Gastroesophageal sphincter (tissue), 3 donors: ENCODE measurements at regions not wholly inside any gene's neighbourhood (a gene's known extent, or its start where the extent isn't known, plus 50 kb on each side); places are given as distances from the start of the nearest gene placed in this dataset.

Experiments
- EP300 ChIP-seq: sonication (generic); formaldehyde crosslinking; IDR thresholded peaks from one replicate; pipeline ENCODE4 v1.6.1; 2017; ENCODE audit warnings: antibody characterized with exemption, mild to moderate bottlenecking
- POLR2A ChIP-seq, 2 donors: fragments of 450-650 bp; IDR thresholded peaks; one replicate each; pipeline ENCODE4 v1.6.1; 2017; ENCODE audit warnings: antibody characterized with exemption in 2 of 2, mild to moderate bottlenecking in 2 of 2, moderate library complexity in 1 of 2
- POLR2AphosphoS5 ChIP-seq: sonication (generic); formaldehyde crosslinking; IDR thresholded peaks from one replicate; pipeline ENCODE4 v1.6.1; 2017; ENCODE audit warnings: antibody characterized with exemption
- TF ChIP-seq, protein P1 (sequence below), 4 experiments: fragments of 200-600 bp in 2 of 4; fragments of 450-650 bp in 2 of 4; sonication (generic) in 1 of 4; IDR thresholded peaks; one replicate each; pipeline ENCODE4 v1.5.1; 2017 to 2019; ENCODE audit warnings: antibody characterized with exemption in 4 of 4, mild to moderate bottlenecking in 2 of 4, moderate library complexity in 2 of 4

DNA sequence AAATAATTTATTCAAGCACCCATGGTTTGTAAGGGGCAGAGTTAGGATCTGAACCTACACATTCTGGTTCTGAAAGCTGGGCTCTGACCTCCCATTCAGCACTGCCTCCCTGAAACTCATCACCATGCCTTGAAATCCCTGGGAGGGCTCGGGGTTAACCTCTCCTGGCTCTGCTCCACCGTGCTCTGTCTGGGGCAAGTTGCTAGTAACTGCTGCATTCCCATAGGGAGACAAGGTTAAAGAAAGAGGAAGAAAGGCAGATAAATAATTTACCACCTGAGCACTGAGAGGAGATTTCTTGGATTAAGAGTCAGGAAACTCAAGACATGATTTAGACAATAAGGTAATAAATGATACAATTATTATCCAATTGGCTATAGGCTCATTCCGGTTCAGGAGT is 199.3 kb downstream of the KIF18A start:
- TF ChIP-seq, protein P1, sequence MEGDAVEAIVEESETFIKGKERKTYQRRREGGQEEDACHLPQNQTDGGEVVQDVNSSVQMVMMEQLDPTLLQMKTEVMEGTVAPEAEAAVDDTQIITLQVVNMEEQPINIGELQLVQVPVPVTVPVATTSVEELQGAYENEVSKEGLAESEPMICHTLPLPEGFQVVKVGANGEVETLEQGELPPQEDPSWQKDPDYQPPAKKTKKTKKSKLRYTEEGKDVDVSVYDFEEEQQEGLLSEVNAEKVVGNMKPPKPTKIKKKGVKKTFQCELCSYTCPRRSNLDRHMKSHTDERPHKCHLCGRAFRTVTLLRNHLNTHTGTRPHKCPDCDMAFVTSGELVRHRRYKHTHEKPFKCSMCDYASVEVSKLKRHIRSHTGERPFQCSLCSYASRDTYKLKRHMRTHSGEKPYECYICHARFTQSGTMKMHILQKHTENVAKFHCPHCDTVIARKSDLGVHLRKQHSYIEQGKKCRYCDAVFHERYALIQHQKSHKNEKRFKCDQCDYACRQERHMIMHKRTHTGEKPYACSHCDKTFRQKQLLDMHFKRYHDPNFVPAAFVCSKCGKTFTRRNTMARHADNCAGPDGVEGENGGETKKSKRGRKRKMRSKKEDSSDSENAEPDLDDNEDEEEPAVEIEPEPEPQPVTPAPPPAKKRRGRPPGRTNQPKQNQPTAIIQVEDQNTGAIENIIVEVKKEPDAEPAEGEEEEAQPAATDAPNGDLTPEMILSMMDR (IDR thresholded peaks at IDR 0.05) = no peak
- TF ChIP-seq EP300 (no peak), POLR2AphosphoS5 (no peak), POLR2A (IDR thresholded peaks at IDR 0.05) (no peak)
